ENCODE measurements at regions not wholly inside any gene's neighbourhood (a gene's known extent, or its start where the extent isn't known, plus 50 kb on each side); places are given as distances from the start of the nearest gene placed in this dataset.

DNA sequence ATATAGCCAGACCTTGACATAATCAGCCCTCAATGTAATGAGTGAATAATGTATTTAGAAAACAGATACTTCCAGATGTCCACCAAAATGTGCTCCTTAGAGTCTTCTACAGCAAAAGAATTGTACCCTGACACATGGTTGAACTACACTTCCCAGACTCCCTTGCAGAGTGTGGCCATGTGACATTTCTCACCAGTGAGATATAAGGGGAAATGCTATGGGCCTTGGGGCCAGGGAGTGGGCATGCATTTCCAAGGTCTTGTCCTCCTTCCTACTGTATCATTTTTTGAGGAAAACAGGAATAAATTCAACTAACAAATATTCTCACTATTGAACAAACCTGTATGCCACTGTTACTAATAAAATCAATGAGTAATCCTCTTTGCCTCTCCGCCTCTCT, 211.4 kb upstream of the SMLR1 start (continued):
- TF ChIP-seq TOE1 (IDR thresholded peaks at IDR 0.05; ENCODE audit: borderline replicate concordance) (no peak), TOE1 (CRISPR knock-in tag; IDR thresholded peaks at IDR 0.05; ENCODE audit: borderline replicate concordance, low read depth) (no peak), RAD51 (IDR thresholded peaks at IDR 0.05; ENCODE audit: borderline replicate concordance, low read depth) (0 out of 2 replicates have a peak, but pooled peaks have one; percentile 36)
- TF ChIP-seq, protein P1, sequence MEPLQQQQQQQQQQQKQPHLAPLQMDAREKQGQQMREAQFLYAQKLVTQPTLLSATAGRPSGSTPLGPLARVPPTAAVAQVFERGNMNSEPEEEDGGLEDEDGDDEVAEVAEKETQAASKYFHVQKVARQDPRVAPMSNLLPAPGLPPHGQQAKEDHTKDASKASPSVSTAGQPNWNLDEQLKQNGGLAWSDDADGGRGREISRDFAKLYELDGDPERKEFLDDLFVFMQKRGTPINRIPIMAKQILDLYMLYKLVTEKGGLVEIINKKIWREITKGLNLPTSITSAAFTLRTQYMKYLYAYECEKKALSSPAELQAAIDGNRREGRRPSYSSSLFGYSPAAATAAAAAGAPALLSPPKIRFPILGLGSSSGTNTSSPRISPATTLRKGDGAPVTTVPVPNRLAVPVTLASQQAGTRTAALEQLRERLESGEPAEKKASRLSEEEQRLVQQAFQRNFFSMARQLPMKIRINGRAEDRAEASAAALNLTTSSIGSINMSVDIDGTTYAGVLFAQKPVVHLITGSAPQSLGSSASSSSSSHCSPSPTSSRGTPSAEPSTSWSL (CRISPR knock-in tag; IDR thresholded peaks at IDR 0.05; ENCODE audit: borderline replicate concordance) = no peak
- TF ChIP-seq, protein P2, sequence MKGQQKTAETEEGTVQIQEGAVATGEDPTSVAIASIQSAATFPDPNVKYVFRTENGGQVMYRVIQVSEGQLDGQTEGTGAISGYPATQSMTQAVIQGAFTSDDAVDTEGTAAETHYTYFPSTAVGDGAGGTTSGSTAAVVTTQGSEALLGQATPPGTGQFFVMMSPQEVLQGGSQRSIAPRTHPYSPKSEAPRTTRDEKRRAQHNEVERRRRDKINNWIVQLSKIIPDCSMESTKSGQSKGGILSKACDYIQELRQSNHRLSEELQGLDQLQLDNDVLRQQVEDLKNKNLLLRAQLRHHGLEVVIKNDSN (CRISPR knock-in tag; IDR thresholded peaks at IDR 0.05) = 0 out of 2 replicates have a peak, but pooled peaks have one; percentile 11

DNA sequence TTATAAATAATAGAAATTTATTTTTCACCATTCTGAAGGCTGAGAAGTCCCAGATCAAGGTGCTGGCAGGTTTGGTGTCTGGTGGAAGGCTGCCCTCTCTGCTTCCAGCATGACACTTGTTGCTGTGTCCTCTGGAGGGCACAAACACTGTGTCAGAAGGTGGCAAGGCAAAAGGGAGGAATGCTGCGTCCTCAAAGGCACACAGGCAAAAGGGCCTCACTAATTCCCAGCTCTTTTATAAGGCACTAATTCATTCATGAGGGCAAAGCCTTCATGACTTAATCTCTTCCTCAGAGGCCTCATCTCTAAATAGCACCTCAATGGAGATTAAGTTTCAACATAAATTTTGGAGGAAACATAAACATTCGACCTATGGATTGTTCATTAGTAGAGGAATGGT, 209.5 kb upstream of the SMLR1 start:
- POLR2A ChIA-PET = no interaction called here
- in situ Hi-C loops (cut with MboI) = no loop called here
- no peaks in the 10 kb centered on the region for H3K4me1 ChIP-seq (replicated peaks in 1 of 2; ENCODE audit: control insufficient read depth in 2 of 2, insufficient read depth in 2 of 2, low read length in 2 of 2)
- no peak overlapping the region for H3K27ac ChIP-seq (ENCODE audit: extremely low read depth, low read depth, low read length)
- H3K79me2 ChIP-seq (ENCODE audit: control insufficient read depth, insufficient read depth, low read length) = no peaks in the 10 kb centered on the region
- DNase-seq (ENCODE audit: extremely low read depth in 1 of 4, low spot score in 3 of 4) (no peak), ATAC-seq (no peak), FAIRE-seq (no peak)
- no peak overlapping the region for H3K4me3 ChIP-seq
- no peaks in the 10 kb centered on the region for H3K9me1 ChIP-seq (ENCODE audit: control insufficient read depth, insufficient read depth, low read length)
- CTCF ChIA-PET (ENCODE audit: low intra/inter-chr PET ratio) = no interaction called here
- no peaks in the 10 kb centered on the region for H3K9me3 ChIP-seq (replicated peaks; ENCODE audit: control insufficient read depth, insufficient read depth, low read depth, low read length)
- H3K4me2 ChIP-seq (ENCODE audit: insufficient read depth, low read length) = no peak overlapping the region
- no TSS peak for BruUV-seq (replicated peaks)
- WGBS (ENCODE audit: insufficient coverage, low coverage, missing lambda C conversion rate) = 0% methylated on average over 2 of the region's 2 CpGs
- intact Hi-C loops (cut with micrococcal nuclease) = no loop called here
- no peak overlapping the region for H3K9ac ChIP-seq (ENCODE audit: insufficient read depth in 1 of 2, low read depth in 2 of 2, low read length in 2 of 2)
- H4K20me1 ChIP-seq (replicated peaks; ENCODE audit: control insufficient read depth, insufficient read depth, low read length) = no peaks in the 10 kb centered on the region
- H3K36me3 ChIP-seq (ENCODE audit: control insufficient read depth, insufficient read depth, low read length) = no peaks in the 10 kb centered on the region
- no peaks in the 10 kb centered on the region for H3K27me3 ChIP-seq (ENCODE audit: control insufficient read depth in 2 of 2, insufficient read depth in 2 of 2, low read length in 2 of 2)
- H2AFZ ChIP-seq (ENCODE audit: low read depth, low read length) = no peak overlapping the region
- TF ChIP-seq, protein P3, sequence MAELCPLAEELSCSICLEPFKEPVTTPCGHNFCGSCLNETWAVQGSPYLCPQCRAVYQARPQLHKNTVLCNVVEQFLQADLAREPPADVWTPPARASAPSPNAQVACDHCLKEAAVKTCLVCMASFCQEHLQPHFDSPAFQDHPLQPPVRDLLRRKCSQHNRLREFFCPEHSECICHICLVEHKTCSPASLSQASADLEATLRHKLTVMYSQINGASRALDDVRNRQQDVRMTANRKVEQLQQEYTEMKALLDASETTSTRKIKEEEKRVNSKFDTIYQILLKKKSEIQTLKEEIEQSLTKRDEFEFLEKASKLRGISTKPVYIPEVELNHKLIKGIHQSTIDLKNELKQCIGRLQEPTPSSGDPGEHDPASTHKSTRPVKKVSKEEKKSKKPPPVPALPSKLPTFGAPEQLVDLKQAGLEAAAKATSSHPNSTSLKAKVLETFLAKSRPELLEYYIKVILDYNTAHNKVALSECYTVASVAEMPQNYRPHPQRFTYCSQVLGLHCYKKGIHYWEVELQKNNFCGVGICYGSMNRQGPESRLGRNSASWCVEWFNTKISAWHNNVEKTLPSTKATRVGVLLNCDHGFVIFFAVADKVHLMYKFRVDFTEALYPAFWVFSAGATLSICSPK (IDR thresholded peaks at IDR 0.05; ENCODE audit: borderline replicate concordance) = no peak
- TF ChIP-seq HSF4 (CRISPR knock-in tag; IDR thresholded peaks at IDR 0.05; ENCODE audit: borderline replicate concordance) = no peak
- no peak for TF ChIP-seq SREBF1 (IDR thresholded peaks at IDR 0.05; ENCODE audit: borderline replicate concordance, low read depth, low read length)
- no peak for TF ChIP-seq ZNF445 (CRISPR knock-in tag; IDR thresholded peaks at IDR 0.05; ENCODE audit: low read depth)
- no peak for TF ChIP-seq BRD9 (IDR thresholded peaks at IDR 0.05; ENCODE audit: low read depth, partially characterized antibody)
- no peak for TF ChIP-seq NR2F6 (CRISPR knock-in tag; IDR thresholded peaks at IDR 0.05)
- no peak for TF ChIP-seq ZNF778 (CRISPR knock-in tag; IDR thresholded peaks at IDR 0.05)
- no peak for TF ChIP-seq SMARCC2 (IDR thresholded peaks at IDR 0.05; ENCODE audit: low read depth)
- TF ChIP-seq RFX5 (IDR thresholded peaks at IDR 0.05; ENCODE audit: low read depth, low read length) = no peak
- TF ChIP-seq, protein P4, sequence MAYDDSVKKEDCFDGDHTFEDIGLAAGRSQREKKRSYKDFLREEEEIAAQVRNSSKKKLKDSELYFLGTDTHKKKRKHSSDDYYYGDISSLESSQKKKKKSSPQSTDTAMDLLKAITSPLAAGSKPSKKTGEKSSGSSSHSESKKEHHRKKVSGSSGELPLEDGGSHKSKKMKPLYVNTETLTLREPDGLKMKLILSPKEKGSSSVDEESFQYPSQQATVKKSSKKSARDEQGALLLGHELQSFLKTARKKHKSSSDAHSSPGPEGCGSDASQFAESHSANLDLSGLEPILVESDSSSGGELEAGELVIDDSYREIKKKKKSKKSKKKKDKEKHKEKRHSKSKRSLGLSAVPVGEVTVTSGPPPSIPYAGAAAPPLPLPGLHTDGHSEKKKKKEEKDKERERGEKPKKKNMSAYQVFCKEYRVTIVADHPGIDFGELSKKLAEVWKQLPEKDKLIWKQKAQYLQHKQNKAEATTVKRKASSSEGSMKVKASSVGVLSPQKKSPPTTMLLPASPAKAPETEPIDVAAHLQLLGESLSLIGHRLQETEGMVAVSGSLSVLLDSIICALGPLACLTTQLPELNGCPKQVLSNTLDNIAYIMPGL (CRISPR knock-in tag; IDR thresholded peaks at IDR 0.05) = no peak
